Endodermal cell (in vitro differentiated cells): ENCODE measurements at regions not wholly inside any gene's neighbourhood (a gene's known extent, or its start where the extent isn't known, plus 50 kb on each side); places are given as distances from the start of the nearest gene placed in this dataset.

ENCODE experiments used
- DNase-seq: peaks from one replicate; pipeline ENCODE4 v3.0.0-alpha.2; 2017
- H3K27ac ChIP-seq: 2 replicates; pipeline ENCODE4 v1.5.1; 2013; ENCODE audit warnings: mild to moderate bottlenecking, low read depth, low read length, moderate library complexity
- H3K27me3 ChIP-seq: 2 replicates; pipeline ENCODE4 v1.6.1; 2013; ENCODE audit warnings: mild to moderate bottlenecking, low read length, moderate library complexity; ENCODE audit not compliant: insufficient read depth, control insufficient read depth, poor library complexity, severe bottlenecking
- H3K36me3 ChIP-seq: 2 replicates; pipeline ENCODE4 v1.7.0; 2013; ENCODE audit warnings: mild to moderate bottlenecking, low read length, moderate library complexity; ENCODE audit not compliant: control insufficient read depth, insufficient read depth
- H3K4me1 ChIP-seq: one replicate; pipeline ENCODE4 v1.7.0; 2013; ENCODE audit warnings: low read length; ENCODE audit not compliant: control insufficient read depth, insufficient read depth
- H3K4me3 ChIP-seq: 2 replicates; pipeline ENCODE4 v1.5.1; 2013; ENCODE audit warnings: mild to moderate bottlenecking, low read length, moderate library complexity
- H3K9ac ChIP-seq: 2 replicates; pipeline ENCODE4 v1.6.1; 2013; ENCODE audit warnings: mild to moderate bottlenecking, low read length, moderate library complexity; ENCODE audit not compliant: poor library complexity, severe bottlenecking; ENCODE audit errors: extremely low read depth
- H3K9me3 ChIP-seq: 2 replicates; pipeline ENCODE4 v1.6.1; 2013; ENCODE audit warnings: mild to moderate bottlenecking, low read length, moderate library complexity; ENCODE audit not compliant: control insufficient read depth
- H3K27ac Mint-ChIP-seq: 2 replicates; pipeline ENCODE4 v1.8.0; 2020; ENCODE audit warnings: mixed read lengths
- H3K27me3 Mint-ChIP-seq: 2 replicates; pipeline ENCODE4 v1.8.0; 2021; ENCODE audit warnings: mild to moderate bottlenecking, mixed read lengths; ENCODE audit not compliant: insufficient read depth
- H3K36me3 Mint-ChIP-seq: 2 replicates; pipeline ENCODE4 v1.8.0; 2020; ENCODE audit warnings: low read depth, mixed read lengths
- H3K4me1 Mint-ChIP-seq: 2 replicates; pipeline ENCODE4 v1.8.0; 2020; ENCODE audit warnings: mixed read lengths
- H3K4me3 Mint-ChIP-seq: 2 replicates; pipeline ENCODE4 v1.8.0; 2020; ENCODE audit warnings: mild to moderate bottlenecking, moderate library complexity, mixed read lengths
- H3K9me3 Mint-ChIP-seq: 2 replicates; pipeline ENCODE4 v1.8.0; 2020; ENCODE audit warnings: mild to moderate bottlenecking, mixed read lengths
- CTCF ChIP-seq: fragments of 200-600 bp; sonication (generic); conservative IDR thresholded peaks from 2 replicates; pipeline ENCODE4 v1.5.0; 2021; ENCODE audit warnings: antibody characterized with exemption, mild to moderate bottlenecking
- WGBS, 2 experiments: methylation state at CpG; one replicate each; pipeline versions ENCODE4 v1.1.5 to v1.1.7; 2013; ENCODE audit warnings: missing lambda C conversion rate in 2 of 2, mixed read lengths in 1 of 2; ENCODE audit not compliant: insufficient coverage in 1 of 2, insufficient read length in 1 of 2; 5-methylcytosine and 5-hydroxymethylcytosine counted together

GRCh38 chr22:48241658-48242057 is 1479.2 kb downstream of the TBC1D22A start:
- Mint-ChIP-seq H3K27ac (no peak overlapping the region), H3K36me3 (no peaks in the 10 kb centered on the region), H3K9me3 (no peaks in the 10 kb centered on the region), H3K27me3 (peaks cover 6% of the 10 kb centered on the region), H3K4me1 (peaks cover 32% of the 10 kb centered on the region), H3K4me3 (no peak overlapping the region)
- H3K4me3 ChIP-seq, result no peak overlapping the region
- no peak for DNase-seq
- no peaks in the 10 kb centered on the region for H3K9me3 ChIP-seq
- no peaks in the 10 kb centered on the region for H3K36me3 ChIP-seq
- H3K9ac ChIP-seq, result no peak overlapping the region
- no peaks in the 10 kb centered on the region for H3K27me3 ChIP-seq
- no peak for TF ChIP-seq CTCF
- H3K27ac ChIP-seq, result no peak overlapping the region
- H3K4me1 ChIP-seq, result peaks cover 13% of the 10 kb centered on the region
- WGBS, 2 experiments, result 85 to 92% methylated on average over 15 to 16 of the region's 16 CpGs

GRCh38 chr22:48240935-48241230 is 1478.4 kb downstream of the TBC1D22A start:
- H3K4me3 Mint-ChIP-seq, result peak overlapping the region; percentile 25
- no peaks in the 10 kb centered on the region for H3K9me3 Mint-ChIP-seq
- no peaks in the 10 kb centered on the region for H3K9me3 ChIP-seq
- H3K27me3 Mint-ChIP-seq, result peaks cover 6% of the 10 kb centered on the region
- H3K36me3 Mint-ChIP-seq, result no peaks in the 10 kb centered on the region
- TF ChIP-seq CTCF, result no peak
- H3K27ac Mint-ChIP-seq, result no peak overlapping the region
- no peak for DNase-seq
- peaks cover 32% of the 10 kb centered on the region for H3K4me1 Mint-ChIP-seq
- no peaks in the 10 kb centered on the region for H3K36me3 ChIP-seq
- WGBS, 2 experiments, result 96 to 100% methylated on average over 2 to 8 of the region's 8 CpGs
- peak overlapping the region; percentile 39 for H3K4me3 ChIP-seq
- no peaks in the 10 kb centered on the region for H3K27me3 ChIP-seq
- H3K4me1 ChIP-seq, result peaks cover 13% of the 10 kb centered on the region
- no peak overlapping the region for H3K27ac ChIP-seq
- H3K9ac ChIP-seq, result no peak overlapping the region

GRCh38 chr22:48240148-48240934 is 1477.9 kb downstream of the TBC1D22A start:
- Histone ChIP-seq H3K4me1 (peaks cover 13% of the 10 kb centered on the region), H3K4me3 (peak overlapping the region; percentile 39), H3K36me3 (no peaks in the 10 kb centered on the region), H3K9me3 (no peaks in the 10 kb centered on the region), H3K9ac (peak overlapping the region; percentile 62), H3K27me3 (no peaks in the 10 kb centered on the region), H3K27ac (peak overlapping the region; percentile 86)
- WGBS, 2 experiments, result 24 to 36% methylated on average over 10 to 13 of the region's 13 CpGs
- Mint-ChIP-seq H3K27me3 (peaks cover 6% of the 10 kb centered on the region), H3K27ac (peak overlapping the region; percentile 92), H3K36me3 (no peaks in the 10 kb centered on the region), H3K9me3 (no peaks in the 10 kb centered on the region), H3K4me3 (peak overlapping the region; percentile 25), H3K4me1 (peaks cover 32% of the 10 kb centered on the region)
- no peak for TF ChIP-seq CTCF
- DNase-seq, result peak; percentile 67
